H1 (cell line): ENCODE measurements at regions not wholly inside any gene's neighbourhood (a gene's known extent, or its start where the extent isn't known, plus 50 kb on each side); places are given as distances from the start of the nearest gene placed in this dataset.

Experiments
- CTCF ChIA-PET: fragments of 300-600 bp; sonication (Branson Sonifier 250); formaldehyde crosslinking; loops from one replicate; lab custom pipeline; 2021; ENCODE audit not compliant: partially characterized antibody; lab: Charles Lee
- POLR2A ChIA-PET: fragments of 300-600 bp; sonication (Branson Sonifier 250); formaldehyde crosslinking; loops from one replicate; lab custom pipeline; 2021; ENCODE audit warnings: inconsistent platforms; ENCODE audit not compliant: partially characterized antibody; lab: Charles Lee
- DNase-seq, 2 experiments: peaks; one replicate each; pipeline versions ENCODE4 v3.0.0 to v3.0.0-alpha.2; 2010 to 2022; ENCODE audit warnings: low spot score in 2 of 2, low read depth in 1 of 2, mixed read lengths in 1 of 2
- FAIRE-seq: peaks from 2 replicates; lab custom pipeline; 2011; peaks lifted over from hg19 to GRCh38; lab: Jason Lieb, UNC
- H2AFZ ChIP-seq: 2 replicates; pipeline ENCODE4 v1.8.1; 2012; ENCODE audit warnings: low read length, inconsistent platforms
- H2AK5ac ChIP-seq: 2 replicates; pipeline ENCODE4 v1.6.1; 2013; ENCODE audit warnings: low read depth, low read length
- H2BK120ac ChIP-seq: replicated peaks from 2 replicates; pipeline ENCODE3; 2013; ENCODE audit warnings: low read depth, low read length, inconsistent platforms
- H2BK12ac ChIP-seq: 2 replicates; pipeline ENCODE4 v1.6.1; 2013; ENCODE audit warnings: low read depth, low read length
- H2BK15ac ChIP-seq: 2 replicates; pipeline ENCODE4 v1.6.1; 2013; ENCODE audit warnings: low read length
- H2BK20ac ChIP-seq: 2 replicates; pipeline ENCODE4 v1.6.1; 2013; ENCODE audit warnings: low read length
- H2BK5ac ChIP-seq: 2 replicates; pipeline ENCODE4 v1.6.1; 2013; ENCODE audit warnings: low read depth, low read length
- H3K14ac ChIP-seq: 2 replicates; pipeline ENCODE4 v1.6.1; 2013; ENCODE audit warnings: inconsistent platforms; ENCODE audit not compliant: insufficient read length
- H3K18ac ChIP-seq: 2 replicates; pipeline ENCODE4 v1.6.1; 2013; ENCODE audit warnings: low read length; ENCODE audit errors: extremely low read depth
- H3K23ac ChIP-seq: 2 replicates; pipeline ENCODE4 v1.6.1; 2013; ENCODE audit warnings: inconsistent platforms; ENCODE audit not compliant: insufficient read length
- H3K23me2 ChIP-seq: 2 replicates; pipeline ENCODE4 v1.6.1; 2013; ENCODE audit warnings: low read depth, low read length
- H3K27ac ChIP-seq: 2 replicates; pipeline ENCODE4 v1.6.1; 2011; ENCODE audit warnings: low read depth, low read length, inconsistent platforms
- H3K27me3 ChIP-seq, 4 experiments: replicated peaks in 1 of 4; 1 replicate in 1 of 4; 2 replicates in 3 of 4; pipeline versions ENCODE4 v1.6.1 to v1.8.1; 2011 to 2013; ENCODE audit warnings: low read length in 3 of 4, mild to moderate bottlenecking in 3 of 4, inconsistent platforms in 2 of 4, mixed read lengths in 2 of 4, moderate library complexity in 1 of 4; ENCODE audit not compliant: control insufficient read depth in 3 of 4, insufficient read depth in 3 of 4; ENCODE audit errors: extremely low read depth in 1 of 4
- H3K36me3 ChIP-seq, 4 experiments: 2 replicates each; pipeline versions ENCODE4 v1.6.1 to v1.8.1; 2011 to 2013; ENCODE audit warnings: mild to moderate bottlenecking in 4 of 4, low read length in 3 of 4, moderate library complexity in 2 of 4, control low read depth in 1 of 4, inconsistent platforms in 1 of 4; ENCODE audit not compliant: insufficient read depth in 4 of 4, control insufficient read depth in 2 of 4
- H3K4ac ChIP-seq: replicated peaks from 2 replicates; pipeline ENCODE3; 2013; ENCODE audit warnings: low read length, low read depth, mixed read lengths, inconsistent platforms; ENCODE audit not compliant: insufficient read length
- H3K4me1 ChIP-seq, 4 experiments: replicated peaks in 1 of 4; 1 replicate in 1 of 4; 2 replicates in 3 of 4; pipeline versions ENCODE4 v1.6.1 to v1.8.1; 2011 to 2013; ENCODE audit warnings: low read length in 3 of 4, inconsistent platforms in 2 of 4, mixed read lengths in 1 of 4; ENCODE audit not compliant: insufficient read depth in 4 of 4, control insufficient read depth in 3 of 4
- H3K4me2 ChIP-seq, 2 experiments: 2 replicates each; pipeline versions ENCODE4 v1.6.1 to v1.8.1; 2011 to 2013; ENCODE audit warnings: low read depth in 2 of 2, low read length in 2 of 2, control low read depth in 1 of 2, inconsistent platforms in 1 of 2, mild to moderate bottlenecking in 1 of 2; ENCODE audit not compliant: insufficient read depth in 1 of 2
- H3K4me3 ChIP-seq, 4 experiments: fragments of 200-600, 300-600 bp in 1 of 4; sonication (generic), shearing (Covaris generic), sonication (Bioruptor Twin) in 1 of 4; 2 replicates each; pipeline versions ENCODE4 v1.5.1 to v1.8.1; 2011 to 2016; ENCODE audit warnings: low read length in 4 of 4, low read depth in 3 of 4, control low read depth in 2 of 4, inconsistent platforms in 2 of 4, mild to moderate bottlenecking in 2 of 4, mixed read lengths in 1 of 4, moderate library complexity in 1 of 4; ENCODE audit not compliant: insufficient read depth in 2 of 4; ENCODE audit errors: extremely low read depth in 1 of 4
- H3K56ac ChIP-seq: replicated peaks from 2 replicates; pipeline ENCODE3; 2013; ENCODE audit warnings: low read depth, mild to moderate bottlenecking, mixed read lengths, low read length, inconsistent platforms; ENCODE audit not compliant: insufficient read length
- H3K79me1 ChIP-seq: 2 replicates; pipeline ENCODE4 v1.6.1; 2013; ENCODE audit warnings: low read depth, low read length, control low read depth
- H3K79me2 ChIP-seq, 2 experiments: 2 replicates each; pipeline versions ENCODE4 v1.6.1 to v1.8.1; 2012 to 2013; ENCODE audit warnings: low read length in 2 of 2, mild to moderate bottlenecking in 2 of 2, inconsistent platforms in 1 of 2; ENCODE audit not compliant: insufficient read depth in 2 of 2, control insufficient read depth in 1 of 2
- H3K9ac ChIP-seq, 4 experiments: replicated peaks in 1 of 4; 1 replicate in 1 of 4; 2 replicates in 3 of 4; pipeline versions ENCODE4 v1.6.1 to v1.8.1; 2011 to 2013; ENCODE audit warnings: low read depth in 3 of 4, low read length in 3 of 4, control low read depth in 2 of 4, mild to moderate bottlenecking in 2 of 4, moderate library complexity in 2 of 4, inconsistent platforms in 1 of 4; ENCODE audit errors: extremely low read depth in 1 of 4
- H3K9me3 ChIP-seq, 2 experiments: 2 replicates each; pipeline versions ENCODE4 v1.6.1 to v1.8.1; 2012 to 2013; ENCODE audit warnings: mild to moderate bottlenecking in 2 of 2, moderate library complexity in 2 of 2, control low read depth in 1 of 2, inconsistent platforms in 1 of 2, low read depth in 1 of 2, low read length in 1 of 2, mixed read lengths in 1 of 2; ENCODE audit not compliant: insufficient read depth in 2 of 2
- H4K20me1 ChIP-seq, 2 experiments: replicated peaks in 1 of 2; 2 replicates each; pipeline versions ENCODE3 to v1.8.1; 2011 to 2013; ENCODE audit warnings: inconsistent platforms in 2 of 2, low read length in 2 of 2, mild to moderate bottlenecking in 1 of 2; ENCODE audit not compliant: insufficient read depth in 2 of 2, control insufficient read depth in 1 of 2
- H4K5ac ChIP-seq: 2 replicates; pipeline ENCODE4 v1.6.1; 2013; ENCODE audit warnings: low read length, low read depth, mixed read lengths, inconsistent platforms; ENCODE audit not compliant: insufficient read length
- H4K8ac ChIP-seq: 2 replicates; pipeline ENCODE4 v1.8.0; 2013; ENCODE audit warnings: mild to moderate bottlenecking, moderate library complexity, low read length, inconsistent platforms; ENCODE audit not compliant: insufficient read depth; ENCODE audit errors: extremely low read depth
- H4K91ac ChIP-seq: replicated peaks from 2 replicates; pipeline ENCODE3; 2013; ENCODE audit warnings: low read length, mixed read lengths, inconsistent platforms; ENCODE audit not compliant: insufficient read length
- CBX5 ChIP-seq: fragments of 300-800, 300-1000 bp; sonication (generic); IDR thresholded peaks from 2 replicates; pipeline ENCODE4 v1.7.1; 2016; ENCODE audit warnings: antibody characterized with exemption, low read length, low read depth
- CHD2 ChIP-seq: IDR thresholded peaks from 2 replicates; pipeline ENCODE4 v1.6.1; 2012; ENCODE audit warnings: low read length, improper control_type of control experiment
- KDM4A ChIP-seq: IDR thresholded peaks from one replicate; pipeline ENCODE4 v1.7.1; 2012; ENCODE audit warnings: low read depth, mild to moderate bottlenecking, moderate library complexity, low read length, inconsistent platforms; ENCODE audit not compliant: severe bottlenecking
- NANOG ChIP-seq: IDR thresholded peaks from 2 replicates; pipeline ENCODE4 v1.6.1; 2011; ENCODE audit warnings: low read length, low read depth, mild to moderate bottlenecking, inconsistent platforms; ENCODE audit not compliant: insufficient read depth, poor library complexity, severe bottlenecking
- SP1 ChIP-seq: IDR thresholded peaks from 2 replicates; pipeline ENCODE4 v1.6.1; 2011; ENCODE audit warnings: low read depth, low read length
- SP4 ChIP-seq: IDR thresholded peaks from 2 replicates; pipeline ENCODE4 v1.6.1; 2012; ENCODE audit warnings: low read length, inconsistent platforms
- TBP ChIP-seq: IDR thresholded peaks from 2 replicates; pipeline ENCODE4 v1.6.1; 2011; ENCODE audit warnings: low read depth, low read length, improper control_type of control experiment
- WGBS, 2 experiments: shearing (Covaris generic) in 1 of 2; methylation state at CpG; one replicate each; pipeline versions ENCODE4 v1.1.6 to v1.1.7; 2013 to 2015; ENCODE audit warnings: low lambda C conversion rate in 2 of 2, mixed read lengths in 2 of 2, inconsistent platforms in 1 of 2, low coverage in 1 of 2, missing lambda C conversion rate in 1 of 2; ENCODE audit not compliant: insufficient replicate concordance in 2 of 2, insufficient coverage in 1 of 2, insufficient read length in 1 of 2; ENCODE audit errors: extremely low coverage in 1 of 2, missing lambda C conversion rate in 1 of 2; 5-methylcytosine and 5-hydroxymethylcytosine counted together
- TF ChIP-seq, protein P1 (sequence below), 3 experiments: IDR thresholded peaks; 1 replicate in 2 of 3; 2 replicates in 1 of 3; pipeline versions ENCODE4 v1.5.1 to v1.6.1; 2011; ENCODE audit warnings: low read length in 3 of 3, mild to moderate bottlenecking in 3 of 3, inconsistent platforms in 2 of 3, low read depth in 1 of 3, moderate library complexity in 1 of 3; ENCODE audit not compliant: insufficient read depth in 1 of 3; ENCODE audit errors: control extremely low read depth in 1 of 3

DNA sequence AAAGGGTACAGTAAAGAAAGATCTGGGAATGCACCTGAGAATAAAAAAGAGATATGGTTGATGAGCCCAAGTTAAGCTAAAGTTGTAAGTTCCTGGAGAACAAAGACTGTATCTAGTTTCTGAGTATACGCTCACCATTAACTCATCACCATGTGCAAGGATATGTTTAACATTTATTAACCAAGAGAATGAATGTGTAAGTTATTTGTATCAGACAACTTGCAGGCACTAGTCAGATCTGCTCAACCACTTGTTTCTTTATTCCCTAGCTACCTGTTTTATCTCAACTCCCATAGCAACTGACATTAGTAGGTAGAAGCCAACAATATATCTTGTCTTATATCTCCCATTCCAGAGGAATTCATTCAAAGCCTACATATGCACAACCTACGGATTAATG is 74.9 kb upstream of the KCNA4 start:
- FAIRE-seq, result no peak
- Histone ChIP-seq H3K4me2 (no peak overlapping the region), H3K14ac (no peak overlapping the region), H2AFZ (no peak overlapping the region), H3K4ac (no peak overlapping the region), H3K27me3 (no peaks in the 10 kb centered on the region; a peak in 1 of 7 replicates), H2BK20ac (no peak overlapping the region), H2BK120ac (no peak overlapping the region), H3K36me3 (no peaks in the 10 kb centered on the region), H4K8ac (no peak overlapping the region), H2BK12ac (no peak overlapping the region), H3K9me3 (no peaks in the 10 kb centered on the region), H3K4me3 (no peak overlapping the region), H2BK5ac (no peak overlapping the region), H3K23ac (no peak overlapping the region), H3K18ac (no peak overlapping the region), H4K5ac (no peak overlapping the region), H3K23me2 (no peaks in the 10 kb centered on the region), H3K79me1 (no peaks in the 10 kb centered on the region), H3K56ac (no peak overlapping the region), H3K9ac (no peak overlapping the region), H4K91ac (no peak overlapping the region), H3K27ac (no peak overlapping the region), H3K4me1 (no peaks in the 10 kb centered on the region), H4K20me1 (no peaks in the 10 kb centered on the region), H2BK15ac (no peak overlapping the region), H2AK5ac (no peak overlapping the region), H3K79me2 (no peaks in the 10 kb centered on the region)
- POLR2A ChIA-PET, result no interaction called here
- CTCF ChIA-PET, result interaction anchor here (0.7 kb wide), 1 partner anchor 723 kb away, joined by 4 read pairs; no protein-coding TSS in a partner anchor
- 85% methylated on average over 2 of the region's 2 CpGs; no CpG with 5 or more reads in 1 of the 2 experiments for WGBS, 2 experiments
- no peak for TF ChIP-seq KDM4A
- TF ChIP-seq SP4, result no peak
- no peak for TF ChIP-seq NANOG
- no peak for TF ChIP-seq CHD2
- TF ChIP-seq SP1, result no peak
- TF ChIP-seq, protein P1, sequence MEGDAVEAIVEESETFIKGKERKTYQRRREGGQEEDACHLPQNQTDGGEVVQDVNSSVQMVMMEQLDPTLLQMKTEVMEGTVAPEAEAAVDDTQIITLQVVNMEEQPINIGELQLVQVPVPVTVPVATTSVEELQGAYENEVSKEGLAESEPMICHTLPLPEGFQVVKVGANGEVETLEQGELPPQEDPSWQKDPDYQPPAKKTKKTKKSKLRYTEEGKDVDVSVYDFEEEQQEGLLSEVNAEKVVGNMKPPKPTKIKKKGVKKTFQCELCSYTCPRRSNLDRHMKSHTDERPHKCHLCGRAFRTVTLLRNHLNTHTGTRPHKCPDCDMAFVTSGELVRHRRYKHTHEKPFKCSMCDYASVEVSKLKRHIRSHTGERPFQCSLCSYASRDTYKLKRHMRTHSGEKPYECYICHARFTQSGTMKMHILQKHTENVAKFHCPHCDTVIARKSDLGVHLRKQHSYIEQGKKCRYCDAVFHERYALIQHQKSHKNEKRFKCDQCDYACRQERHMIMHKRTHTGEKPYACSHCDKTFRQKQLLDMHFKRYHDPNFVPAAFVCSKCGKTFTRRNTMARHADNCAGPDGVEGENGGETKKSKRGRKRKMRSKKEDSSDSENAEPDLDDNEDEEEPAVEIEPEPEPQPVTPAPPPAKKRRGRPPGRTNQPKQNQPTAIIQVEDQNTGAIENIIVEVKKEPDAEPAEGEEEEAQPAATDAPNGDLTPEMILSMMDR (IDR thresholded peaks at IDR 0.05; ENCODE audit: control extremely low read depth in 1 of 3, insufficient read depth in 1 of 3, low read depth in 1 of 3, low read length in 3 of 3), result no peak
- TF ChIP-seq CBX5, result no peak
- TF ChIP-seq TBP, result no peak
- no peak for DNase-seq
